ENCODE measurements at regions not wholly inside any gene's neighbourhood (a gene's known extent, or its start where the extent isn't known, plus 50 kb on each side); places are given as distances from the start of the nearest gene placed in this dataset.

DNA sequence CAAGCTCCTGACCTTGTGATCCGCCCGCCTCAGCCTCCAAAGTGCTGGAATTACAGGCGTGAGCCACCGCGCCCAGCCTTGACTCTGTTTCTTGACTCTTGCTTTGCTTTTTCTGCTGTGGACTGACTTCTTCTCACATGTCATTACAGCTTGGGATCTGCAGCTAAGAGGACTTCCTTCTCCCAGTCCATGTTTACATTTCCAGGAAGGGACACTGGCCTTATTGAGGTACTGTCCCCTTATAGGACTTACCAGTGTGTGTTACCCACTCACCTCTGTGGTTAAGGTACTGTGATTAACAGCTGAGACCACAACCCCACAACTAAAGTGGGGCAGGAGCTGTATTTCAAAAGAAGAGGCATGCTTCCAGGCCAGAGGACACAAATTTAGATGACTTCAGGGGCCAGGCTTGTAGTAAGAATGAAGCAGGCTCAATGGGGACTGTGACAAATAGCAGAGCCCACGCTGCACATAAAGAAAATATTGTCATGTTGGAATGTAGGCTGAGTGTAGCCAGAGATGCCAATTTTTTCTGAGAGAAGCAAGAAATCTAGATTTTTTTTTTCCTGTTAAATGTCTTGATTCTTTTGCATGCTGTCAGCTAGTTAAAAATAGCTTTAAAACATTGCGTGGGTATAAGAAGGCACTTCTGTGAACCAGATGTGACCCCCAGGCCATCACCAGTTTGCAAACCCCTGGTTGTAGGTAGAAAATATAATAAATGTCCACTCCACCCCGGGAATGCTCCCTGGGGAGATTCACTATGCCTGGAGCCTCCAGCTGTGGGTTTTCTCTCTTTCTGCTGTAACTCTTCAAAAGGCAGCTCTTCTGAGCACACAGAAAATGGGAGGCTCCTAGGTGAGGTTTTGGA lies 75.0 kb downstream of the PTPDC1 start:
- no peaks in the 10 kb centered on the region for H3K27me3 ChIP-seq (ENCODE audit: control insufficient read depth in 3 of 3, insufficient read depth in 3 of 3, low read length in 3 of 3)
- H3K9me3 ChIP-seq (ENCODE audit: control insufficient read depth in 3 of 3, low read length in 3 of 3) = no peaks in the 10 kb centered on the region
- no peak overlapping the region for H3K4me3 ChIP-seq (ENCODE audit: low read length in 3 of 3)
- no peak overlapping the region for H3K27ac ChIP-seq (ENCODE audit: low read depth, low read length)
- no peak overlapping the region for H3K9ac ChIP-seq (ENCODE audit: low read depth in 1 of 3, low read length in 3 of 3)
- no peaks in the 10 kb centered on the region for H3K36me3 ChIP-seq (ENCODE audit: control insufficient read depth in 3 of 3, insufficient read depth in 3 of 3, low read length in 3 of 3)
- peaks cover 14% of the 10 kb centered on the region in 3 donors for H3K4me1 ChIP-seq (ENCODE audit: control insufficient read depth in 3 of 3, insufficient read depth in 3 of 3, low read length in 3 of 3)

DNA sequence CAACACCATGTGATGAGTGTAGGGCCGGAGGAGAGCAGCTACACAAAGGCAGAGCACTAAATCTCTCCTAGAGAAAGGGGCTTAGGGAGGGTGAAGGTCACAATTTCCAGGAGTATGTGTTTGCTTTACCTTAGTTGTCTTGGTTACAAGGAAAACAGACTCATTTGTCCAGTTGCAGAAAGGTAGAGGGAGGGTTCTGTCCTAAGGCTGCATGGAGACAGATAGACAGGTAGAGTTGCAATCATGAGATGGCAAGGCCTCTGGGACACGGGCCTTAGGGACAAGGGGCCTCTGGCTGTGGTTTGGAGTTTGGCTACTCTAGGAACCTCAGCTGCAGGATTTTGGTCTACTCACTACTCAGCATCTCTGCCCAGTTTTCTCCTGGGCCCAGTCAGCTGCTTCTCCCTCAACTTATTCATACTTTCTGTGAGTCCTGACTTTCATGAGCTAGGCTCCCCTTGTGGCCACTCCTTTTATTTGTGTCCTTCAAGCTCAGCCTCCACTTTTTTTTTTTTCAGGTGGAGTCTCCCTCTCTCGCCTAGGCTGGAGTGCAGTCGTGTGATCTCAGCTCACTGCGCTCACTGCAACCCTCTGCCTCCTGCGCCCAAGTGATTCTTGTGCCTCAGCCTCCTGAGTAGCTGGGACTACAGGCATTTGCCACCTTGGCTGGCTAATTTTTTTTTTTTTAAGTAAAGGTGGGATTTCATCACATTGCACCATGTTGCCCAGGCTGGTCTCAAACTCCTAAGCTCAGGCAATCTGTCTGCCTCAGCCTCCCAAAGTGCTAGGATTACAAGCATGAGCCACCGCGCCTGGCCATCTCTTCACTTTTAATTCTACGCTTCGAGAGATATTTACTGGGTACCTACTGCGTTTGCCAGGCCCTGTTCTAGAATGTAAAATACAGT lies 76.6 kb downstream of the PTPDC1 start:
- H3K4me3 ChIP-seq (ENCODE audit: low read length in 3 of 3) = no peak overlapping the region
- H3K9me3 ChIP-seq (ENCODE audit: control insufficient read depth in 3 of 3, low read length in 3 of 3) = no peaks in the 10 kb centered on the region
- H3K36me3 ChIP-seq (ENCODE audit: control insufficient read depth in 3 of 3, insufficient read depth in 3 of 3, low read length in 3 of 3) = no peaks in the 10 kb centered on the region
- no peak overlapping the region for H3K27ac ChIP-seq (ENCODE audit: low read depth, low read length)
- peaks cover 17 to 21% (median 20%) of the 10 kb centered on the region in 3 donors for H3K4me1 ChIP-seq (ENCODE audit: control insufficient read depth in 3 of 3, insufficient read depth in 3 of 3, low read length in 3 of 3)
- no peak overlapping the region for H3K9ac ChIP-seq (ENCODE audit: low read depth in 1 of 3, low read length in 3 of 3)
- no peaks in the 10 kb centered on the region for H3K27me3 ChIP-seq (ENCODE audit: control insufficient read depth in 3 of 3, insufficient read depth in 3 of 3, low read length in 3 of 3)

DNA sequence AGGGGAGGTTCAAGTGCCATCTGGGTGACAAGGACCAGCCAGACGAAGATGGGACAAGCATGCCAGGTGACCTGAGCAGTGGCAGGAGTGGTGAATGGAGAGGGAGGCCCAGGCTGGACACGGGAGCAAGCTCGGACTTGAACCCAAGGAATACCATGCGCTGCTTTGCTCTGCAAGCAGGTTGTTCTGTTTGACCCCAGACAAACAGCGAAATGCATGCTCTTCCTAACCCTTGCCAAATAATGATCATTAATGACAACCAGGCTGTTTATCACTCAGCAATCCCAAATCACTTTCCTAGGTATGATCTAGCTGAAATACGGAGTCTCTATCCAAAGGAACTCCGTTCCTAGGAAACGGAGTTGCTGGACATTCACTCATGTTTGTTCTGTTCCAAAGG lies 77.4 kb downstream of the PTPDC1 start:
- Histone ChIP-seq H3K9ac (ENCODE audit: low read depth in 1 of 3, low read length in 3 of 3) (no peak overlapping the region), H3K4me3 (ENCODE audit: low read length in 3 of 3) (no peak overlapping the region), H3K27me3 (ENCODE audit: control insufficient read depth in 3 of 3, insufficient read depth in 3 of 3, low read length in 3 of 3) (no peaks in the 10 kb centered on the region), H3K9me3 (ENCODE audit: control insufficient read depth in 3 of 3, low read length in 3 of 3) (no peaks in the 10 kb centered on the region), H3K27ac (ENCODE audit: low read depth, low read length) (no peak overlapping the region), H3K36me3 (ENCODE audit: control insufficient read depth in 3 of 3, insufficient read depth in 3 of 3, low read length in 3 of 3) (no peaks in the 10 kb centered on the region), H3K4me1 (ENCODE audit: control insufficient read depth in 3 of 3, insufficient read depth in 3 of 3, low read length in 3 of 3) (peaks cover 11 to 16% (median 14%) of the 10 kb centered on the region in 3 donors)

DNA sequence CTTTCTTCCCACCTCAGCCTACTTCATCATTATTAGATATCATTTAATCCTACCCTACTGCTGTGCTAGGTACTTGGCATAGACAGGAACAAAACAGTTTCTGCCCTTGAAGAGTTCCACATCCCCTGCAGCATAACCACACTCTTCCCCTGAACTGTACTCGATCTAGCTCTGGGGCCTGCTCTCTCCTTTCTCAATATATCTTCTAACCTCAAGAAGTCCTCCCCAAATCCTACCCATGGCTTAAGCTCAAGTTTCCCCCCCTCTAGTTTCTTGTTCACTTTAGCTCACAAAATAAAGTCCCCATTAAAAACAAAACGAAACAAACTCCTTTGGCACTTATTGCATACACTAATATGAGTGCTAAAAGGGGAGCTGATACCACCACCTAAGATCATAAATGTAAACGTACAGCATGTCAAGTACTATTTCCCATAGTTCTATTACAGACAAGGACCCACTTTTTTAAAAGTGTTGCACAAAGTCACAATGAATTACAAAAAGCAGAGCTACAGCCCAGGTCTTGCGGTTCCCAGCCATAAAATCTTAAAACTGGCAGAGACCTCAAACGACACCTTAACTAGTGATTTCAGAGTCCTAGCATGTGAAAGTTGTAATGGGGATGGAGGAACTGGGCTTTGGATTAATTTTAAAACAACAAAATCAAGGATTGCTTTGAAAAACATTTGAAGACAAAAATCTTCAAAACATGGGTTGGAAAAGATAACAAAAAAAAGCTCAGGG lies 80.7 kb downstream of the PTPDC1 start:
- no peaks in the 10 kb centered on the region for H3K27me3 ChIP-seq (ENCODE audit: control insufficient read depth in 3 of 3, insufficient read depth in 3 of 3, low read length in 3 of 3)
- H3K27ac ChIP-seq (ENCODE audit: low read depth, low read length) = peak overlapping the region; percentile 63
- H3K4me3 ChIP-seq (ENCODE audit: low read length in 3 of 3) = peak overlapping the region in 2 of 3 donors; percentile 69 to 71
- peaks cover 19 to 23% (median 19%) of the 10 kb centered on the region in 3 donors for H3K4me1 ChIP-seq (ENCODE audit: control insufficient read depth in 3 of 3, insufficient read depth in 3 of 3, low read length in 3 of 3)
- peak overlapping the region in 1 of 3 donors; percentile 50 for H3K9ac ChIP-seq (ENCODE audit: low read depth in 1 of 3, low read length in 3 of 3)
- no peaks in the 10 kb centered on the region for H3K9me3 ChIP-seq (ENCODE audit: control insufficient read depth in 3 of 3, low read length in 3 of 3)
- no peaks in the 10 kb centered on the region for H3K36me3 ChIP-seq (ENCODE audit: control insufficient read depth in 3 of 3, insufficient read depth in 3 of 3, low read length in 3 of 3)

DNA sequence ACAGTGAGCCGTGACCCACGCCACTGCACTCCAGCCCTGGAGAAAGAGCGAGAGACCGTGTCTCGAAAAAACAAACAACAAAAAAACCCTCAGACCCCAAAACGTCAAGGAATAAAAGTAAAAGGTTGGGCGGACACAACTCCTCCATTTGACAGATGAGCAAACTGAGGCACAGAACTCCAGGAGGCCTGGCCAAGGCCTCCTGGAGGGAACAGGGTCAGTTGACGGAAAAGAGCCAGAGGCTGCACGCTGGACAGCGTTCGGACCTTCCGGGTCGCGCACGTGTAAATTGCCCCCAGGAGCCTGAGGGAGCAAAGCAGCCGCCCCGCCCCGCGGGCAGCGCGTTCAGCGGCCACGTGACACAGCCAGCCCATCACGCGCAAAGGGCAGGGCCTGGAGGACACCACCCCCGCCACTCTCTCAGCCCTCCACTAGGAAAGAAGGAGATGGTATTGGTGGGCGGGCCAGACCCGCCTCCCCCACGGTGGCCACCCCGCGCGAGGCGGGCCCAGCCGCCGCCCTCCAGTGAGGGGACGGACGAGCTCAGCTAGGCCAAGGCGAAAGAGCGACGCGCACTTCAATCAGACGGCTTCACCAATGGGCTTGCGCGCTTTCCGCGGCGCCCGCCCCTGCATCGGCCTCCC lies 81.5 kb downstream of the PTPDC1 start:
- peak overlapping the region in 2 of 3 donors; percentile 95 to 98 for H3K9ac ChIP-seq (ENCODE audit: low read depth in 1 of 3, low read length in 3 of 3)
- peak overlapping the region; percentile 69 to 81 (median 71) for H3K4me3 ChIP-seq (ENCODE audit: low read length in 3 of 3)
- peaks cover 19 to 28% (median 24%) of the 10 kb centered on the region in 3 donors for H3K4me1 ChIP-seq (ENCODE audit: control insufficient read depth in 3 of 3, insufficient read depth in 3 of 3, low read length in 3 of 3)
- no peaks in the 10 kb centered on the region for H3K9me3 ChIP-seq (ENCODE audit: control insufficient read depth in 3 of 3, low read length in 3 of 3)
- no peaks in the 10 kb centered on the region for H3K36me3 ChIP-seq (ENCODE audit: control insufficient read depth in 3 of 3, insufficient read depth in 3 of 3, low read length in 3 of 3)
- peak overlapping the region; percentile 97 for H3K27ac ChIP-seq (ENCODE audit: low read depth, low read length)
- H3K27me3 ChIP-seq (ENCODE audit: control insufficient read depth in 3 of 3, insufficient read depth in 3 of 3, low read length in 3 of 3) = no peaks in the 10 kb centered on the region

DNA sequence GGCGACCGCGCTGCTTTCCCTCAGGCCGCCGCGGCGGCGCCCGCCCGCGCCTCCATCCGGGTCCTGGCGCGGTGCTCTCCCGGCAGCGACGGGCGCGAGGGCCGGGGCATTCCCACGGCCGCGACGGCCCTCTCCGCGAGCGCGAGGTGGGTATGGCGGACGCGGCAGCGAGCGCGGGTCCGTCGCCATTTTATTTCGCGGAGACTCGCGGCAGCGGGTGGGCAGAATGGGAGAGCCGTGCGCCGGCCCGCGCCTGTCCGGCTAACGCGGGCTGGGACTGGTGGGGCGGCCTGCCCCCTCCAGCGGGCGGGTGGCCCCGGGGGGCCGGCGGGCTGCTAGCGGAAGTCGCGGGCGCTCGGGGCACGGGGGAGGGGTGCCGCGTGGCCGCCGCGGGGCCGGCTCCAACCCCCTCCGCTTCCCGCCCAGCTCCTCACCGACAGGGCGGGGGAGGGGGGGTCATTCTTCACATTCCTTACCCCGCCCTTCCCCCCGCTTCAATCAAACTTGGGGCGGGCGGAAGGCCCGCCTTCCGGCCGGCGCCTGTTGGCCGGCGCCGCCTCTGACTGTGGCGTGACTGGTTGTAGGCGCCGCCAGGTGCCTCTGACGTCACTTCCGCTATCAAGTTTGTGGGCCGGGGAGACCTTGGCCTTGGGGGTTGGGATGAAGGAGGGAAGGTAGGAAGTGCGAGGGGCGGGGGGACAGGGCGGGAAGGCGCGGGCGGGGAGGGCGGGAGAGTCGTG lies 82.1 kb downstream of the PTPDC1 start:
- Histone ChIP-seq H3K36me3 (ENCODE audit: control insufficient read depth in 3 of 3, insufficient read depth in 3 of 3, low read length in 3 of 3) (no peaks in the 10 kb centered on the region), H3K27ac (ENCODE audit: low read depth, low read length) (peak overlapping the region; percentile 97), H3K27me3 (ENCODE audit: control insufficient read depth in 3 of 3, insufficient read depth in 3 of 3, low read length in 3 of 3) (no peaks in the 10 kb centered on the region), H3K4me1 (ENCODE audit: control insufficient read depth in 3 of 3, insufficient read depth in 3 of 3, low read length in 3 of 3) (peaks cover 24 to 30% (median 27%) of the 10 kb centered on the region in 3 donors), H3K9me3 (ENCODE audit: control insufficient read depth in 3 of 3, low read length in 3 of 3) (no peaks in the 10 kb centered on the region), H3K9ac (ENCODE audit: low read depth in 1 of 3, low read length in 3 of 3) (peak overlapping the region; percentile 86 to 98 (median 95)), H3K4me3 (ENCODE audit: low read length in 3 of 3) (peak overlapping the region; percentile 55 to 82 (median 81))

DNA sequence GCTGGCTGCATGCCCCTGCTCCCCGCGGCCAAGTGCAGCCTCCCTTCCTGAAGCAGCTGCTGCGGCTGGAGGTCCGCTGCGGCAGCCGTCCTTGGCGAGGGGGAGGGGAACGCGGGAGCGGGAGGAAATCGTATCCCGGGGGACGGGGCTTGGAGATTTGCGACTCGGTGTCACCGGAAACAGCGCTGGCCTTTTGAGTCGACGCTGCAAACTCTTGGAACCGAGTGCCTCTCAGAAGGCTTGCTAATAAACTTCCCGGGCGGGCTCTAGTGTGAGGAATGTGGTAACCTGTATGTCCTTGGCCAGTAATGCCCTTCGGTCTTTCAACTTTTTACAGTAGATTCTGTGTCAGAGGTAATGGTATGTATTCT lies 82.7 kb downstream of the PTPDC1 start:
- no peaks in the 10 kb centered on the region for H3K36me3 ChIP-seq (ENCODE audit: control insufficient read depth in 3 of 3, insufficient read depth in 3 of 3, low read length in 3 of 3)
- no peaks in the 10 kb centered on the region for H3K27me3 ChIP-seq (ENCODE audit: control insufficient read depth in 3 of 3, insufficient read depth in 3 of 3, low read length in 3 of 3)
- H3K27ac ChIP-seq (ENCODE audit: low read depth, low read length) = peak overlapping the region; percentile 97
- peaks cover 29 to 31% (median 29%) of the 10 kb centered on the region in 3 donors for H3K4me1 ChIP-seq (ENCODE audit: control insufficient read depth in 3 of 3, insufficient read depth in 3 of 3, low read length in 3 of 3)
- H3K9ac ChIP-seq (ENCODE audit: low read depth in 1 of 3, low read length in 3 of 3) = peak overlapping the region; percentile 81 to 89 (median 88)
- H3K4me3 ChIP-seq (ENCODE audit: low read length in 3 of 3) = peak overlapping the region; percentile 75 to 87 (median 82)
- H3K9me3 ChIP-seq (ENCODE audit: control insufficient read depth in 3 of 3, low read length in 3 of 3) = no peaks in the 10 kb centered on the region

DNA sequence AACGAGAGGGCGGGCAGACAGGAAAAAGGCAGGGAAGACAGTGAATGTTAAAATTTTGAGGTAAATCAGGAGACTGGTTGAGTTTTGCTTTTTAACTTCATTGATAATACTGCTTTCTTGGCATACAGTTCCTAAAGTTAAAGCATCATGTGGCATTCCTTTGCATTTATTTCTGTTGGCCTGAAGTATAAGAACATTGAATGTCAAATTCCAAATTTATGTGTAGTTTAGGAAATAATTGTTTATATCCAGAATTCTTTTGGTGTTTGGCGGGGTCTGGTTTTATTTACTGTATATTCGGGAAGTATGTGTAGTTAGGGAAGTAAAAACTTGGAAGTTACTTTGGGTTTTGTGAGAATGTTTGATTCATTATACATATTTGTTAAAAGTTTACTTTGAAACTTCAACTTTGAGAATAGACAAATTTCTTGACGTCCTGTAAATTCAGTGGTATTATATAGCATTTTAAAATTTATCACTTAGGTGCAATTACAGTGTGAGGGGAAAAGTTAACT lies 83.2 kb downstream of the PTPDC1 start:
- Histone ChIP-seq H3K27me3 (ENCODE audit: control insufficient read depth in 3 of 3, insufficient read depth in 3 of 3, low read length in 3 of 3) (no peaks in the 10 kb centered on the region), H3K4me3 (ENCODE audit: low read length in 3 of 3) (peak overlapping the region; percentile 75 to 87 (median 82)), H3K27ac (ENCODE audit: low read depth, low read length) (peak overlapping the region; percentile 97), H3K36me3 (ENCODE audit: control insufficient read depth in 3 of 3, insufficient read depth in 3 of 3, low read length in 3 of 3) (no peaks in the 10 kb centered on the region), H3K4me1 (ENCODE audit: control insufficient read depth in 3 of 3, insufficient read depth in 3 of 3, low read length in 3 of 3) (peaks cover 32 to 34% (median 32%) of the 10 kb centered on the region in 3 donors), H3K9me3 (ENCODE audit: control insufficient read depth in 3 of 3, low read length in 3 of 3) (no peaks in the 10 kb centered on the region), H3K9ac (ENCODE audit: low read depth in 1 of 3, low read length in 3 of 3) (peak overlapping the region; percentile 81 to 89 (median 88))

Measured in skeletal muscle tissue (tissue), 3 donors.